Fibroblast of the aortic adventitia (primary cell): ENCODE measurements at regions not wholly inside any gene's neighbourhood (a gene's known extent, or its start where the extent isn't known, plus 50 kb on each side); places are given as distances from the start of the nearest gene placed in this dataset.

Source experiments
- DNase-seq: peaks from one replicate; pipeline ENCODE4 v3.0.0-alpha.2; 2010; ENCODE audit warnings: low read depth
- H3K4me3 ChIP-seq: 2 replicates; pipeline ENCODE4 v1.5.1; 2011; ENCODE audit warnings: low read depth, mild to moderate bottlenecking, control low read depth, low read length, moderate library complexity
- TF ChIP-seq, protein P1 (sequence below): IDR thresholded peaks from 2 replicates; pipeline ENCODE4 v1.5.1; 2011; ENCODE audit warnings: mild to moderate bottlenecking, low read length, control low read depth, inconsistent platforms; ENCODE audit not compliant: insufficient read depth

DNA sequence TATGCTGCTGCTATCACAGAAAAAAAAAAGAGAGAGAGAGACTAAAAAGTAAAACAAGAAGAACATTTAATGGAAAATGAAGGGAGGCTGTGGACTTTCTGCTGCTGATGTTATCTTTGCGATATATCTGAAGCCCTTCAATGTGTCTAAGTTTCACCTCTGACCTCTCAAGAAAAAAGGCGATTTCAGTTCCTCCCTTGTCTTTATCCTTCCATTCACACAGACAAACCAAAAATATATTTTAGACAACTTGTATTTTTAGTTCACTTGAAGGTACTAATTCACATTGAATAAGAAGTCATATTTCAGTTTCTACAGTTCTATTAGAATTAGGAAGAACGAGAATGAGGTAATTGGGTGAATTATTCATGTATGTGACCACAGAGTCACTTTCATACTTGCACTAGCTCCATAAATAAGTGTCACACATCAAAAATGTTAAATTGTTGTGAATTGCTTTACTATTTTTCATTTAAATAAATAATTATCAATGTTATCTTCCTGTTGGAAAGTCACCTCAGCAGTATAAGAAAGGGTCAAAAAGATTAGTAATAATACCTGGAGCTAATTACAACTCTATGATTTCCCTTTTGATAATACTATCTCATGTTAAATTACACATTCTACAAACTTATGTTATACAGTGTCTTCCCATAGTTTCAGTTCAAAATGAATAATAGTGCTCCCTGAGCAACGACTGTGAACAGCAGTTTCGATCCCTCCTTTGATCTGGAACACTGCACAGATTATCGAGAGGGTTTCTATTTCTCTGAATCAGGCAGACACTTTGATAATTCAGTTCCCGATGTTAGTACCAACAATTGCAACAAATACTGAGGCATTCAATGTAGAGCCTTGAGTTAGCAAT is 85.2 kb upstream of the PLCB4 start:
- TF ChIP-seq, protein P1, sequence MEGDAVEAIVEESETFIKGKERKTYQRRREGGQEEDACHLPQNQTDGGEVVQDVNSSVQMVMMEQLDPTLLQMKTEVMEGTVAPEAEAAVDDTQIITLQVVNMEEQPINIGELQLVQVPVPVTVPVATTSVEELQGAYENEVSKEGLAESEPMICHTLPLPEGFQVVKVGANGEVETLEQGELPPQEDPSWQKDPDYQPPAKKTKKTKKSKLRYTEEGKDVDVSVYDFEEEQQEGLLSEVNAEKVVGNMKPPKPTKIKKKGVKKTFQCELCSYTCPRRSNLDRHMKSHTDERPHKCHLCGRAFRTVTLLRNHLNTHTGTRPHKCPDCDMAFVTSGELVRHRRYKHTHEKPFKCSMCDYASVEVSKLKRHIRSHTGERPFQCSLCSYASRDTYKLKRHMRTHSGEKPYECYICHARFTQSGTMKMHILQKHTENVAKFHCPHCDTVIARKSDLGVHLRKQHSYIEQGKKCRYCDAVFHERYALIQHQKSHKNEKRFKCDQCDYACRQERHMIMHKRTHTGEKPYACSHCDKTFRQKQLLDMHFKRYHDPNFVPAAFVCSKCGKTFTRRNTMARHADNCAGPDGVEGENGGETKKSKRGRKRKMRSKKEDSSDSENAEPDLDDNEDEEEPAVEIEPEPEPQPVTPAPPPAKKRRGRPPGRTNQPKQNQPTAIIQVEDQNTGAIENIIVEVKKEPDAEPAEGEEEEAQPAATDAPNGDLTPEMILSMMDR: no peak
- no peak overlapping the region for H3K4me3 ChIP-seq
- DNase-seq: no peak

DNA sequence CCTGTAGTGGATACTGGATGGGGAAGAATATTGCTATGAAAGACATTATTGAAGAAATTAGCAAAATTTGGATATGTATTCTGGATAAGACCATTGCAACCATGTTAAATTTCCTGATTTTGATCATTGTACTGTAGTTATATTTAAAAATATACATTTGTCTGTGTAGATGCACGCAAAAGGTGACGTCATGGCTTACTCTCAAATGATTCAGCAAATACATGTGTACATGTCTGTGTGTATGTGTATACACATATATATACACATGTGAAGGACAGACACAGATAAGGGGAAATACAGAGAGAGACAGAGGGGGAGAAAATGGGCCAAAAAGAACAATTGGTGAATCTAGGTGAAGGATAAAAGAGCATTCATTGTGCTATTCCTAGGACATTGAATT is 82.3 kb upstream of the PLCB4 start:
- H3K4me3 ChIP-seq: no peak overlapping the region
- TF ChIP-seq, protein P1: no peak
- DNase-seq: no peak

DNA sequence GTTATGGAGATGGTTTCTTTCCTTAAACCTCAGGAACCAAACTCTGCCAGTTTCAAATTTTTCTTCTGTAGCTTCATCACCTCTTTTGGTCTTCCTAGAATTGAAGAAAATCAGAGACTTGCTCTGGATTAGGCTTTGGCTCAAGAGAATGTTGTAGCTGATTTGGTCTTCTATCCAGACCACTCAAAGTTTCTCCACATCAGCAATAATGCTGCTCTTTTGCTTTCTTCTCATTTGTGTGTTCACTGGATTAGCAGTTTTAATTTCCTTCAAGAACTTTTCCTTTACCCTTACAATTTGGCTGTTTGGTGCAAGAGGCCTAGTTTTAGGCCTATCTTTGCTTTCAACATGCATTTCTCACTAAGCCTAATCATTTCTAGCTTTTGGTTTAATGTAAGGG is 78.1 kb upstream of the PLCB4 start:
- DNase-seq: no peak
- TF ChIP-seq, protein P1: no peak
- no peak overlapping the region for H3K4me3 ChIP-seq

DNA sequence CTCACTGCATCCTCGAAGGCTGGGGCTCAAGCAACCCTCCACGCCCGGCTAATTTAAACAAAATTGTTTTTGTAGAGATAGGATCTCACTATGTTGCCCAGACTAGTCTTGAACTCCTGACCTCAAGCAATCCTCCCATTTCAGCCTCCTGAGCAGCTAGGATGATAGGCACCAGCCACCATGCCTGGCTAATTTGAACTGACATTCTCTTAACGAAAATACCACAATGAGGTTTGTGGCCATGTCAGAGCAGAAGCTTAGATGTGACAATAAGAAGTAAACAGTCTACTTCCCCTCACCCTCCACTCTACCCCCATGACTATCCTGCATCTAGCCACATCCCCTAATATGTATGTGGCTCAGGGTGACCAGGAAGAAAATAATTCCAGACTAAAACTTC is 74.8 kb upstream of the PLCB4 start:
- TF ChIP-seq, protein P1: no peak
- no peak for DNase-seq
- no peak overlapping the region for H3K4me3 ChIP-seq

DNA sequence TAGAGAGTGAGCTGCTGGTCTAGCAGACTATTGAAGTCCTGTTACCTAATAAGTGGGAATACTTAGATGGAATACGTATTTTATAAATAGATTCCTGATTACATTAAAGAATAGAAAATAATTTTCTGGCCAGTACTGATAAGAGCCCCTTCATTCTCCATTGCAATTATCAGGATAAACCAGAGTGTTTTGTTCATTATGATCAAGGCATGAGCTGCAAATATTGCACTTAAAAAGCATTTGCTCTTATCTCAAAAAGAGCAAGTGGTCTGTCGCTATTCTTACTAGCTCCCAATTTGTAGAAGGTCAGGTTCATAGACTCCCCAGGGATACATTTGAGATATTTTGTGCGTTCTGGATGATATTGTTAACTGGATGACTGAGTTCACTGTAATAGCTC is 73.1 kb upstream of the PLCB4 start:
- H3K4me3 ChIP-seq: no peak overlapping the region
- DNase-seq: no peak
- TF ChIP-seq, protein P1: no peak

DNA sequence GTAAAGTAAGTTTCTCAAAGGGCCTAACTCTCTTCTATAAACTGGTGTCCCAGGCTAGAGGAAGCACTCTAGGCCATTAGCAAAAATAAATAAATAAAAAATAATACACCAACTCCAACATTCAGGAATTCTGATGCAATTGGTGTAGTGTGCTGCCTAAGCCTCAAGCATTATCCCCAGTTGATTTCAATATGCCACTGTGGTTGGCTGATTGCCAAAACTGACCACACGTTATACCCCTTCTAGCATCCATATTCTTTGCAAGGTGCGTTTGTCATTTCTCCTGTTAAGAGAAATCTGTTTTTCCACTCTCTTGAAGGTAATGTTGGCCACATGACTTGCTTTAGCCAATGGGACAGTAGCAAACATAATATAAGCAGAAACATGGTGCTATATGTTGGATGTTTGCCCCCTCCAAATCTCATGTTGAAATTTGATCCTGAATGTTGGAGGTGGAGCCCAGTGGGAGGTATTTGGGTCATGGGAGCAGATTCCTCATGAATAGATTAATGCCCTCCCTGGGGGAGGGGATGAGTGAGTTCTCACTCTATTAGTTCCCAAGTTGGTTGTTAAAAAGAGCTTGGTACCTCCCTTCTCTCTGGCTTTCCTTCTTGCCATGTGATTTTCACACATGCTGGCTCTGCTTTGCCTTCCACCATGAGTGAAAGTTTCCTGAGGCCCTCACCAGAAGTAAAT is 71.9 kb upstream of the PLCB4 start:
- no peak for DNase-seq
- TF ChIP-seq, protein P1: no peak
- H3K4me3 ChIP-seq: no peak overlapping the region
